NCI-H187 treated with DMSO at 0.1 percent for 48 hours (cell line): ENCODE measurements at regions not wholly inside any gene's neighbourhood (a gene's known extent, or its start where the extent isn't known, plus 50 kb on each side); places are given as distances from the start of the nearest gene placed in this dataset.
"Not testable (repeated sequence)": the region's sequence is repeated elsewhere in the genome, so short reads cannot be mapped to it uniquely, and the experiment has no call there.

Experiments
- DNase-seq: peaks from one replicate; lab custom pipeline; 2025; lab: John Stamatoyannopoulos, UW

DNA sequence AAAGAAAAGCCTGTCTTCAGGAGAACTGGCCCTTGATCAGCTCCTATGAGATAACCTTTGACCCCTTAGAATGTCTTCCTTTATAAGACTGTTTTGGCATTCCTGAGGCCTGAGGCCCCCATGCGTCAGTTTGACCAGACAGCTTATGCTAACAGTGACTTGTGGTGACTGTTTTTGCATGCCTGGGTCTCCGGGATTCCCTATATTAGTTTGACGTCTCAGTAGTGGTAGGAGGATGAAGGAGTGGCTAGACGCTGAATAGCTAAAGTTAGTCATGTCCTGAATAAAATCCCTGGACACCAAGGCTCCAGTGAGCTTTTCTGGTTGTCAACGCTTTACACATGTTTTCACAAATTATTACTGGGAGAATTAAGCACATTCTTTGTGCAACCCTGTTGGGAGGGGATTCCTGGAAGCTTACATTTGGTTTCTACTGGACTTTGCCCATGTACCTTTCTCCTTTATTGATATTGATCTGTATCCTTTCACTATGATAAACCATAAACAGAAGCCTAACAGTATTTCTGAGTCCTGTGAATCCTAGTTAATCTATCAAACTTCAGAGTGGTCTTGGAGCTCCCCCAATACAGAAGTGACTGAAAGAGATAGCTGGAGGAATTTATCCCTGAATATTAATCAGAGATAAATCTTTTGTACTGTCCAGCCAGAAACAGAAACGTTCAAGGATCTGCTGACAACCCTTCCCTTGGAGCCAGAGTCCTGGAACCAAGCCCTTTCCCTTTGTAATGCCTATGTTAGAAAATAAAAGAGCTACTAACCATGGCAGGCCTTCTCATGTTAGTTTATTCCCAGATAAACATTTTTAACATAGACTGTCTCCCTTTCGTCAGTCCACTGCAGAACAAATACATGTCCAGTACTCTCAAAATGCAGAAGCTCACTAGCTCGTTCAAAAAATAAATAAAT, 479.2 kb downstream of the RPS29 start:
- no peak for DNase-seq

- DNase-seq, result no peak
Measured at GRCh38 chr14:49105956-49106355, 480.2 kb downstream of the RPS29 start.

GRCh38 chr14:49105512-49105911, 480.7 kb downstream of the RPS29 start:
- DNase-seq, result no peak

GRCh38 chr14:49092345-49092744, 493.8 kb downstream of the RPS29 start:
- DNase-seq, result no peak

DNA sequence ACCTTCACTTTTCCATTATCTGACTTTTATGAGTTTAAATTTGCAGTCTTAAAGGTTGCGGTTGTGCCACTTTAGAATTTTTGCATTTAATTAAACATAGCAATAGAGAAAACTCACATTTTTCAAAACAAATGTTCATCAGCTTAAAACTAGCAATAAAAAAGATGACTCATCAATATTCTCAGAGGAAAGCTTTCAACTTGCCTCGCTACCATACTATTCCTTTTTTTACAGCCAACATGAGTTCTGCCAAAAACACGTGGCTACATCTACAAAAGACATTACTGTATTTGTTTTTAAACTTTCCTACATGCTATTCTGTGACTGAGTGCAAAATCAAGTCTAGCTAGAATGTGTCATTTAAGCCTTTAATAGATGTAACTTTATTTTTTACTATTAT, 497.1 kb downstream of the RPS29 start:
- no peak for DNase-seq

- DNase-seq, result not testable (repeated sequence)
Measured at GRCh38 chr14:49073292-49073691, 512.9 kb downstream of the RPS29 start.

DNA sequence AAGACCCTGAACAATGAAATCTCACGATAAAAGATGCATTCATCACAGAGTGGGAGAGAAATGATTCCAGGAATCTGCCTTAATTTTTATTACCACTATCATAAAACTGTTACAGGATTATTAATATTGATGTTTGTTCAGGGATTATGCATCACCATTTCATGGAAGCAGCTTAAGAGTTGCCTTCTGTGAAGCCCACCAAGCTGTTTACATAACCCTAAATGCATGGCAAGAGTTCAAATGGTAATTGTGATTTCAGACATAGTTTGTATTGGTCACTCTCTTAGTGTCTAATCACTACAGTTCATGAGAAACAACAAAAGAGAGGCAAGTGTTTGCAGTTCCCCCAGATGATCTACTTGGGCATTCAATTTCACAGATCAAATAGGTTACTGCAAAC, 527.7 kb downstream of the RPS29 start:
- DNase-seq, result no peak

GRCh38 chr14:49057838-49058510, 528.2 kb downstream of the RPS29 start:
- DNase-seq, result no peak

DNA sequence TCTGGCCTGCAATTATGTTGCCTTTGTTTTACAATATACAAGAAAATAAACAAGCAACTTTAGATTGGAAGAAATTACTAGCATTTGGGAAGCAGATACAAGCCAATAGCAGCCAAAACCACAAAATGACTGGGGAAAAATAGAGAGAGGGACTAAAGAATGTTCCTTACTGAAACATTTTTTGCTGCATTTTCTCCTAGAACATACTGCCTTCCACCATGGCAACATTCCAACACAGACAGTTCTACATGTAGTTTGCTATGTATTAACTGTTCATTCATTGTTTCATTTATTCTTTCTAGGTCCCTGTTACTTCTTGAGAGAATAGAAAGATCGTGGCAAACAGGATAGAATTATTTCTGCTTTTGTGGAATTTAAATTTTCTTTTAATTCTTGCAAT, 530.2 kb downstream of the RPS29 start:
- DNase-seq, result no peak

DNA sequence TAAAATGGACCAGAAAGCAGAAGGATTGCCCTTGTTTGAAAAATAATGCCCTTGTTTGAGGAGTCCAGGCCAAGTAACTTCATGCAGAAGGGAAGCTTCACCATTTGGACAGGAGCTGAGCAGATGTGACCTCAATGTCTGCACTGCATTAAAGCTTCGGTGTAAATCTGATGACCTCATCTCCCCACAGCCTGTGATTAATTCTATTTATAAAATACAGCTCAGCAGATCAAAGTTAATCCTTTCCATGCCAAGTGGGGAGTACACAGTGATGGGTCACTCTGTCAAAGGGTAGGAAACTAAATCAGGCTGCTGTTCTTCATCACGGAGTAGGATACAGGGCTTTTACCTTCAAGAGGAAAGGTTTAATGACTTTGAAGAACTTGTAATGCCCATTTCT, 533.7 kb downstream of the RPS29 start:
- no peak for DNase-seq

DNA sequence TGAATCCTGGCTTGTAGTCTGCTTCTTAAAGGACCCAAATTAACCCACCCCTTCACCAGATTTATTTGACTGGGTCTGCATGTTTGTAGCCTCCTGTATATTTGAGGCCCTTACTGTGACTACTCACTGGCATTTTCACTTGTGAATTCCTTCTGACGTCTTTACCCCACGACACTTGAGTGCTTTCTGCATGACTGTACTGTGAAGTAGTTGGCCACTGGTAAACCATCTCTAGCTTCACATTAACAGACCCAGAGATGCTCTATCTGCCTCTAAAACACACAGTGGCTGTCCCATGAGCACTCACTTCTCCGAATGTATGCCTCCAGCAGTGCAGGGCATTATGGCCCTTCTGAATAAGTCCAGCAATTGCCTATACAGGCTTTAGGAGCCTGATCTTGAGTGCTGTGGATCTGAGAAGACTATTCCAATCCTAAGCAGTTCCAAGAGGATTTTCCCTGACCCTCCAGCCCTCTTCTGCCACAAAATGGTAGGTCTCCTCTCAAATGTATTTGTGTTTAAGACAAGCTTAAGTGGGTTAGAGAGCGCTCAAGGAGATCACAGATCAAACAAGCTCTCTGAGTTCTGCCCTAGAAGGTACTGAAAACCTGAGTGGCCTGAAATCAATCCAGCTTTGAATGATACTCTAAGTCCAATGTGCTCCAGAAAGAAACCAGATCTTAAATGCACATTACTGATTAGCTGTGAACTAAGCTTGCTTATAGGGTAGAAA, 534.7 kb downstream of the RPS29 start:
- DNase-seq, result no peak

DNA sequence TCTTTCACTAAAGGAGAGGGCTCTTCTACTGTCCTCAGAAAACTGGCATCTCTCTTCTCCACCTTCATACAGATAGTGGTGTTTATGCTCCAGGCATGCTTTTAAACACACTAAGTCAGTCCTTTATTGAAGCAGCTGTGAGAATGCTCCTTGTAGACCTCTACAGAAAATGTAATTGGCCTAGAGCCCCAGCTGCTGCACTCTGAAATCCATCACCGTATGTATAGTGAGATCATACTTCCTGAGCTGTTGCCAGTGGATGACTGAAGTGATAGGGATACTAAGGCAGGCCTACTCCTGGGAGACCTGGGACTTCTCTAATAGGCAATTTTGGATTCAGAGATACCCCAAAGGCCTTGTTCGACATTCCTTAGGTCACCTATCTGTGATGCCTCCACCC, 535.4 kb downstream of the RPS29 start:
- DNase-seq, result no peak

- DNase-seq, result no peak
Measured at GRCh38 chr14:49049711-49050110, 536.5 kb downstream of the RPS29 start.

DNA sequence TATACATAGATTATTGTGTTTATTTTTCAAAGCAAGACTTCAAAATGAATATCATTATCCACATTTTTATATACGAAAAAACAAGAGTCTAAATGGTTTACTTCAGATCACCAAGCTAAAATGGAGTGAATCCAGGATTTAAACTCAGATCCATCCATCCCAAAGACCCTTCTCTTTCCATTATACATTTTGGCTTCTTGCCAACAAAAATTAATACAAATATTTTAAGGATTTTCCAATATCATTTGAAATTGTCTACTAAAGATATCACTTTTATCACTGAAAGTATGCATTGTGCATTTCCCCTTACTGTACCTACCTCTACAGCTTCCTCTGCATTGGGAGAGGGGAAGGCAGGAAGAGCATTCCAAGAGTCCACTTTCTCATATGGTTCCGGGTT, 541.2 kb downstream of the RPS29 start:
- no peak for DNase-seq

- no peak for DNase-seq
Measured at GRCh38 chr14:49036984-49037516, 549.1 kb downstream of the RPS29 start.

DNA sequence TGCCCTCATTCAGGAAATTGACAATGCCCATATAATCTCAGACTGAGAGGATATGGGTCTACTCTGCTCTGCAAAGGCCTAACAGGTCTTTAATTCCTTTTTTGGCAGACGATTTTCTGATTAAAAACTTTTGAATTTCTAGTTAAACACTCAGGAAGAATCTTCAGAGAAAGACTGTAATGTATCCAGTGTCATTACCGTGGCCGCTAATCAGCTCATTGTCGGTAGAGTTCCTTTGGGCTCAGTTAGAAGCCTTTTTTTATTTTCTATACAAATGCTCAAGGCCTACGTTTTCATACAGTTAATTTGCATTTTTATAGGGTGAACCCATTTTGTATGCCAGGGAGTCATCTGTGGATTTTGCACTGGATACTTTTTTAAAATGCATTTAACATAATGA, 549.9 kb downstream of the RPS29 start:
- DNase-seq, result no peak

DNA sequence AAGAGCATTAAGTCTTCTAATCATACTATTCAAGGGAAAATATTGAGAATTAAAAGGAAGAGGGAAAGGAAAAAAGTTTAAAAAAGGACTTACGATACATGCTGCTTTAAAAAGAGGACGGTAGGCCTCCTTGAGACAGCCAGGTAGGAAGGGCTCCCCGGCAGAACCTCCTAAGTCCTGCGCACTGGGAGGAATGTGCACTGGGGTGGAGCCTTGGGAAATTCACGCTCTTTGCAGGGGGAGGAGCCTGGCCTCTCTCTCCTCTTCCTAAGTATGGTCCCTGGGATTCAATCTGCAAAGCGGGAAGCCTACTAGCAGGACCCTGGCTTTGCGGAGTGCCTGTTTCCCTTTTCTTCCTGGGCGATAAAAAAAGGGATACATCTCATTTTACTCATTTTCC, 553.0 kb downstream of the RPS29 start:
- no peak for DNase-seq

DNA sequence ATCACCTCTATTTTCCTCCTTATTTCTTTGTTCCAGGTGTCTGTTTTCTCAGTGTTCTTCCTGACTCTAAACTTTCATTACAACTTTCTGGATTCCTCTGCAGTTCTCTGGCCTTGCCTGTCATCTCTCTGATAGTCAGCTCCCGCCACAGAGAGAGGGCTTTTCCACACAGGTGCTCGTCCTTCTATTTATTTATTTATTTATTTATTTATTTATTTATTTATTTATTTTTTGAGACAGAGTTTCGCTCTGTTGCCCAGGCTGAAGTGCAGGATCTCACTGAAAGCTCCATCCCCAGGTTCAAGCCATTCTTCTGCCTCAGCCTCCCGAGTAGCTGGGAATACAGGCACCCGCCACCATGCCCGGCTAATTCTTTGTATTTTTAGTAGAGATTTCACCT, 554.5 kb downstream of the RPS29 start:
- DNase-seq, result not testable (repeated sequence)

DNA sequence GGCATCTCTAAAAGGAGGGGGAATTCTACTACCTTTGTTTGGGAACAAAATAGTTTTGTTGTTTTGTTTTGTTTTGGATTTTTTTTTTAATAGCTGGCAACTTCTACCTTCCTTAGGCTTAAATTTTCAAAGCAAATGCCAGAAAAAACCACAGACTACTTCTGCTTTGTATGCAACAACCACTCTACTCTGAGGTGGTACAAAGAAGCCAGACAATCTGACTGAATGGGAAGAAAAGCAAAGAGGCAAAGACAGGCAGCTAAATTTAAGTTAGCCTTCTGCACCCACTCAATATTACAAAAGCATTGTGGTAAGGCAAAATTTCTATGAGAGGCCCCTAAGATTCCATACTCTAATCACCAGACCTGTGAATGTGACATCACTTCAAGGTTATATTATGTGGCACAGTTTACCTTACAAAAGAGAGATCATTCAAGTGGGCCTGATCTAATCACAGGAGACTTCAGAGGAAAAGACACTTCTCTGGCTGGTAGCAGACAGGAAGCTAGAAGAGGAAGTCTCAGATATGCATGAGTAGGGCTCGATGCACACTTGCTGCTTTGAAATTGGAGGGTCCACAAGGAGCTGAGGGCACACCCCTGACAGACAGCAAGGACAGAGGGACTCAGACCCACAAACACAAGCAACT, 566.6 kb downstream of the RPS29 start:
- DNase-seq, result no peak

DNA sequence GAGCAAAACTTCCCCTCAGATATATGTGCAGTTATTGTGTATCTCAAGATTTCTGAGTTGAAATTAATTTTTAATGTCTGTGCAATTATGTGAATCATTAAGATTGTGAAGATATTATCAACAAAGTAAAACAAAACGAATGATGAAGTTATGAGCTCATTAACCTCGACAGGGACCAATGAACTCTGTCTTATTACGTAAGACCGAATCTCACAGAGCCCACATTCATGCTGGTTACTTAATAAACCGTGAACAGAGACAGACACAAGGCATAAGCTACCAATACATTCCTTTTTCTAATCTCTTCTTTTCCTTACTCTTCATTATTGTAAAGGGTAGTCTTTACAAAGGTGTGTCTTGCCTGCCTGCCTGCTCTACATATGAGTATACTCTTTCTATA, 568.7 kb downstream of the RPS29 start:
- DNase-seq, result no peak

DNA sequence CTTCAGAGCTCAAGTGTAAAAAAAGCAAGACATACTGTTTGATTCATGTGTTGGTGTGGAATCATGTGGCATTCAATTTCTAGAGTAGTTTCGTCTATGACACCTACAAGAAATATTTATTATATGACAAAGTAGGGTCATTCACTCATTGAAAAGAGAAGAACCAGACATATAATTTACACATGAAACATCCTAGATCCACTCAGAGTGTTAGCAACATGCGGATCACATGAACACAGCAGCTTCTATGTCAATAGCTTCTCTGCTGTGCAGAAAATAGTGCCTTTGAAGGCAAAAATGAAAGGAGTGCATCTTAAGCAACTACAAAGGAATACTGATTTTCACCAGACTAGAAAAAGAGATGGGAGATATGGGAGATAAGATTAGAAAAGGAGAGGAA, 569.8 kb downstream of the RPS29 start:
- DNase-seq, result no peak

DNA sequence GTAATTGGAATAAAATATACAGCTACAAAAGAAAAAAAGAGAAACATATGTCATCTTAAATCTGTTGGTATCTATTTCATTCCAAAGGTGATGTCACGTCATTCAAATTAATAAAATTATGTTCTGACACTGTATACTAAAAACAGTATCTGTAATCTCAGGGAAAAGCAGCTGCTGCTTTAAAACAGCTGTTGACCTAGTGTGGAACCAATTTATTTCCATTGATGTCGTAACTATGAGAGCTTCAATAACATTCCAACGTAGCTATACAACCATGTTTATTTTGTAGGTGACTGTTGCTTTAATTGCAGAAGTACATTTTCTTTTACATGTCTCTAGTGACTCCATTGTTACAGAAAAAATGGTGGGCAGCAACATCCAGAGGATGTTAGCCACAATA, 571.7 kb downstream of the RPS29 start:
- no peak for DNase-seq
